ENCODE measurements at regions not wholly inside any gene's neighbourhood (a gene's known extent, or its start where the extent isn't known, plus 50 kb on each side); places are given as distances from the start of the nearest gene placed in this dataset.

GRCh38 chr15:69903470-69904469 is 193.9 kb downstream of the TLE3 start:
- no peak for DNase-seq
- no peaks in the 10 kb centered on the region for H3K9me3 ChIP-seq (ENCODE audit: control insufficient read depth, low read length)
- H3K4me3 ChIP-seq (ENCODE audit: insufficient read depth, low read depth, low read length, poor library complexity, severe bottlenecking): no peak overlapping the region
- H3K27ac ChIP-seq (ENCODE audit: insufficient read depth, low read length, poor library complexity, severe bottlenecking): no peak overlapping the region
- H3K4me1 ChIP-seq (ENCODE audit: control insufficient read depth, insufficient read depth, low read length, poor library complexity, severe bottlenecking): no peaks in the 10 kb centered on the region
- no peaks in the 10 kb centered on the region for H3K36me3 ChIP-seq (ENCODE audit: control insufficient read depth, insufficient read depth, low read length)
- no peaks in the 10 kb centered on the region for H3K27me3 ChIP-seq (replicated peaks; ENCODE audit: control insufficient read depth, insufficient read depth, low read length, poor library complexity, severe bottlenecking)

- DNase-seq: no peak
- H3K4me1 ChIP-seq (ENCODE audit: control insufficient read depth, insufficient read depth, low read length, poor library complexity, severe bottlenecking): no peaks in the 10 kb centered on the region
- H3K9me3 ChIP-seq (ENCODE audit: control insufficient read depth, low read length): no peaks in the 10 kb centered on the region
- no peaks in the 10 kb centered on the region for H3K36me3 ChIP-seq (ENCODE audit: control insufficient read depth, insufficient read depth, low read length)
- H3K27me3 ChIP-seq (replicated peaks; ENCODE audit: control insufficient read depth, insufficient read depth, low read length, poor library complexity, severe bottlenecking): no peaks in the 10 kb centered on the region
- H3K27ac ChIP-seq (ENCODE audit: insufficient read depth, low read length, poor library complexity, severe bottlenecking): no peak overlapping the region
- H3K4me3 ChIP-seq (ENCODE audit: insufficient read depth, low read depth, low read length, poor library complexity, severe bottlenecking): no peak overlapping the region
Measured at GRCh38 chr15:69906256-69907185, 191.2 kb downstream of the TLE3 start.

GRCh38 chr15:69908060-69908459 is 189.7 kb downstream of the TLE3 start:
- no peak overlapping the region for H3K27ac ChIP-seq (ENCODE audit: insufficient read depth, low read length, poor library complexity, severe bottlenecking)
- no peaks in the 10 kb centered on the region for H3K4me1 ChIP-seq (ENCODE audit: control insufficient read depth, insufficient read depth, low read length, poor library complexity, severe bottlenecking)
- H3K4me3 ChIP-seq (ENCODE audit: insufficient read depth, low read depth, low read length, poor library complexity, severe bottlenecking): no peak overlapping the region
- no peaks in the 10 kb centered on the region for H3K9me3 ChIP-seq (ENCODE audit: control insufficient read depth, low read length)
- no peak for DNase-seq
- no peaks in the 10 kb centered on the region for H3K36me3 ChIP-seq (ENCODE audit: control insufficient read depth, insufficient read depth, low read length)
- H3K27me3 ChIP-seq (replicated peaks; ENCODE audit: control insufficient read depth, insufficient read depth, low read length, poor library complexity, severe bottlenecking): no peaks in the 10 kb centered on the region

DNA sequence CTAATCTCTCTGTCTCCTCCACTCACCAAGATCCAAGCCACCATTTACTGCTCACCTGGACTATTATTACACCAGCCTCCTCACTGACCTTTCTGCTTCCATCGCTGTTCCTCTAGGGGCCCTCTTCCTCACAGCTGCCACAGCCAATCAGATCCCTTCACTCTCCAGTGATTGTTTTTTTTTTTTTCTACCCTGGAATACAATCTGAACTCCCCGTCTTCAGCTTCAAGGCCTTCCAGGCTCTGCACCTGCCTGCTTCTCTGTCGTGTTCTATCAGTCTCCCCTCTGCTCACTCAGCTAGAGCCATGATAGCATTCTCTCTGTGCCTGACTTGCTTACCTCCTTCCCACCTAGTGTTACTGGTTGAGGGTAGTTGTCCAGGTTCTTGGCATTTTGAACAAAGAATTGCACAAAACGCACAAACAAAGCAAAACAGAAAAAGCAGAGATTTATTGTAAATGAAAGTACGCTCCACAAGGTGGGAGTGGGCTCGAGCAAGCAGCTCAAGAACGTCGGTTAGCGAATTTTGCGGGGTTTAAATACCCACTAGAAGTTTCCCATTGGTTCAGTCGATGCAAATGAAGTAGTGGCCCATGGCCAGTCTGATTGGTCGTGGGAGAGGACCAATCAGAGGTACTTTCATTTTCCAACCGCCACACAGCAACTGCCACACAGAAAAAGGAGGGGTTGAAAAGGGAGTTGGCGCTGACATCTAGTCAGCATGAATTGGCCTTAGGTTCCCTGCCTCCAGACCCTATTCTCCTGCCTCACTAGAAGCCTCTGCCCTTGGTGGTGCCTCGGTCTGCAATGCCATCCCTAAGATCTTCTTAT is 188.9 kb downstream of the TLE3 start:
- no peak for DNase-seq
- H3K27ac ChIP-seq (ENCODE audit: insufficient read depth, low read length, poor library complexity, severe bottlenecking): no peak overlapping the region
- H3K4me1 ChIP-seq (ENCODE audit: control insufficient read depth, insufficient read depth, low read length, poor library complexity, severe bottlenecking): no peaks in the 10 kb centered on the region
- H3K9me3 ChIP-seq (ENCODE audit: control insufficient read depth, low read length): no peaks in the 10 kb centered on the region
- no peak overlapping the region for H3K4me3 ChIP-seq (ENCODE audit: insufficient read depth, low read depth, low read length, poor library complexity, severe bottlenecking)
- H3K36me3 ChIP-seq (ENCODE audit: control insufficient read depth, insufficient read depth, low read length): no peaks in the 10 kb centered on the region
- H3K27me3 ChIP-seq (replicated peaks; ENCODE audit: control insufficient read depth, insufficient read depth, low read length, poor library complexity, severe bottlenecking): no peaks in the 10 kb centered on the region

DNA sequence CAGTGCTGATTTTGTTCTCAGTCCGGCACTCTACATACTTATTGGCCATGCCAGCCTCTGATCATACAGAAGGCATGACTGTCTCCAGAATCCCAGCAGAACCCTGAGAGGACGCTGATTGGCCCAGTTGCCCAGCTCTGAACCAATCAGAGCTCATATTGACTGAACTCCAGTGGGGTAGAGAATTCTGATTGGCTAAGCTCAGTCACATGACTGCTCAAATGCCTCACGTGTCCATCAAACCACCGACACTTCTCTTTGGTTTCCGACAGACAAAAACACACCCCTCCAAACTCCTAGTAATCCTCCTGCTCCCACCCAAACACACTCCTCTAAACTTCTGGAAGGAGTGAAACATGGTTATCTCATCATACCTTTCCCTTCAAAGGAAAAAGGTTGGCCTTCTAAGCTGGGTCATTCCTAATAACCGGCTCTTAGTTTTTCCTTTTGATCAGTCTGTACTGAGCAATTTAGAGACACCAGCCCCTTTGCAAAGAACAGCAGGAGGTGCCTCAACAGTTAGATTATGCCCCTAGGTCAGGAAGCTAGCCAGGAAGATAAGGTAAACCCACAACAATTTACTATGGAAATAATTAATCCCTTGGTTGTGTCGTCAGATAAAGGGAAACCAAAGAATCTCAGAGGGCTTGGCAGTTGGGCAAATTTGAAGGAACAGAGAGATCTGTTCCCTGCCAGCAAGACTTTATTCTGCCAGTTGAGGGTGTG is 187.8 kb downstream of the TLE3 start:
- H3K4me3 ChIP-seq (ENCODE audit: insufficient read depth, low read depth, low read length, poor library complexity, severe bottlenecking): no peak overlapping the region

DNA sequence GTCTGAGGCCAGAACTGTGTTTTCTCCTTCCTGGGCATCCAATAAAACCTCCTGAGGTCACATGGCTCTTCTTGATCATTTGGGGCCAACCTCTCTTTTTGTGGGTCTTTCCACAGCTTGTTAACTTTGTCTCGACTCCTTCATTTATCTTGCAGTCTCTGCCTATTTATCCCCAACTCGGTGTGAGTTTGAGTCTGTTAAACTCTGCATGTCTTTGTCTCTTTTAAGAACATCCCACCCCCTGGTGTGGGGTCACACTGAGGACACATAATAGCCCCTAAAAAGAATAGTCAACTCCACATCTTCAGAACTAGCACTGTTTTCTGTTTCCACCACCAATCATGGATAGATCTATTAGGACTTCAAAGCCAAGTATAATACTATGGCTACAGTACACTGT is 187.2 kb downstream of the TLE3 start:
- Histone ChIP-seq H3K4me1 (ENCODE audit: control insufficient read depth, insufficient read depth, low read length, poor library complexity, severe bottlenecking) (no peaks in the 10 kb centered on the region), H3K4me3 (ENCODE audit: insufficient read depth, low read depth, low read length, poor library complexity, severe bottlenecking) (no peak overlapping the region), H3K27me3 (replicated peaks; ENCODE audit: control insufficient read depth, insufficient read depth, low read length, poor library complexity, severe bottlenecking) (no peaks in the 10 kb centered on the region), H3K27ac (ENCODE audit: insufficient read depth, low read length, poor library complexity, severe bottlenecking) (no peak overlapping the region), H3K9me3 (ENCODE audit: control insufficient read depth, low read length) (no peaks in the 10 kb centered on the region), H3K36me3 (ENCODE audit: control insufficient read depth, insufficient read depth, low read length) (no peaks in the 10 kb centered on the region)
- no peak for DNase-seq

More for the DNA sequence above, 187.8 kb downstream of the TLE3 start:
- no peaks in the 10 kb centered on the region for H3K27me3 ChIP-seq (replicated peaks; ENCODE audit: control insufficient read depth, insufficient read depth, low read length, poor library complexity, severe bottlenecking)
- H3K9me3 ChIP-seq (ENCODE audit: control insufficient read depth, low read length): no peaks in the 10 kb centered on the region
- no peaks in the 10 kb centered on the region for H3K4me1 ChIP-seq (ENCODE audit: control insufficient read depth, insufficient read depth, low read length, poor library complexity, severe bottlenecking)
- H3K36me3 ChIP-seq (ENCODE audit: control insufficient read depth, insufficient read depth, low read length): no peaks in the 10 kb centered on the region
- no peak overlapping the region for H3K27ac ChIP-seq (ENCODE audit: insufficient read depth, low read length, poor library complexity, severe bottlenecking)
- DNase-seq: no peak

- H3K4me3 ChIP-seq (ENCODE audit: insufficient read depth, low read depth, low read length, poor library complexity, severe bottlenecking): no peak overlapping the region
- no peak overlapping the region for H3K27ac ChIP-seq (ENCODE audit: insufficient read depth, low read length, poor library complexity, severe bottlenecking)
- H3K4me1 ChIP-seq (ENCODE audit: control insufficient read depth, insufficient read depth, low read length, poor library complexity, severe bottlenecking): no peaks in the 10 kb centered on the region
- H3K27me3 ChIP-seq (replicated peaks; ENCODE audit: control insufficient read depth, insufficient read depth, low read length, poor library complexity, severe bottlenecking): no peaks in the 10 kb centered on the region
- H3K9me3 ChIP-seq (ENCODE audit: control insufficient read depth, low read length): no peaks in the 10 kb centered on the region
- no peak for DNase-seq
- H3K36me3 ChIP-seq (ENCODE audit: control insufficient read depth, insufficient read depth, low read length): no peaks in the 10 kb centered on the region
Measured at GRCh38 chr15:69912116-69912515, 185.6 kb downstream of the TLE3 start.

- Histone ChIP-seq H3K27ac (ENCODE audit: insufficient read depth, low read length, poor library complexity, severe bottlenecking) (no peak overlapping the region), H3K4me3 (ENCODE audit: insufficient read depth, low read depth, low read length, poor library complexity, severe bottlenecking) (no peak overlapping the region), H3K4me1 (ENCODE audit: control insufficient read depth, insufficient read depth, low read length, poor library complexity, severe bottlenecking) (no peaks in the 10 kb centered on the region), H3K27me3 (replicated peaks; ENCODE audit: control insufficient read depth, insufficient read depth, low read length, poor library complexity, severe bottlenecking) (no peaks in the 10 kb centered on the region), H3K9me3 (ENCODE audit: control insufficient read depth, low read length) (no peaks in the 10 kb centered on the region), H3K36me3 (ENCODE audit: control insufficient read depth, insufficient read depth, low read length) (no peaks in the 10 kb centered on the region)
- no peak for DNase-seq
Measured at GRCh38 chr15:69914040-69914439, 183.7 kb downstream of the TLE3 start.

- no peaks in the 10 kb centered on the region for H3K4me1 ChIP-seq (ENCODE audit: control insufficient read depth, insufficient read depth, low read length, poor library complexity, severe bottlenecking)
- H3K36me3 ChIP-seq (ENCODE audit: control insufficient read depth, insufficient read depth, low read length): no peaks in the 10 kb centered on the region
- H3K27ac ChIP-seq (ENCODE audit: insufficient read depth, low read length, poor library complexity, severe bottlenecking): no peak overlapping the region
- no peaks in the 10 kb centered on the region for H3K9me3 ChIP-seq (ENCODE audit: control insufficient read depth, low read length)
- no peak for DNase-seq
- no peaks in the 10 kb centered on the region for H3K27me3 ChIP-seq (replicated peaks; ENCODE audit: control insufficient read depth, insufficient read depth, low read length, poor library complexity, severe bottlenecking)
- no peak overlapping the region for H3K4me3 ChIP-seq (ENCODE audit: insufficient read depth, low read depth, low read length, poor library complexity, severe bottlenecking)
Measured at GRCh38 chr15:69914960-69915359, 182.8 kb downstream of the TLE3 start.
